Activated CD4-positive, alpha-beta T cell treated with anti-CD3 and anti-CD28 coated beads for 24 hours (primary cell): ENCODE measurements at regions not wholly inside any gene's neighbourhood (a gene's known extent, or its start where the extent isn't known, plus 50 kb on each side); places are given as distances from the start of the nearest gene placed in this dataset.

Source experiments
- DNase-seq, 2 donors: peaks; one replicate each; pipeline ENCODE4 v3.0.0-alpha.2; 2020; ENCODE audit warnings: low read depth in 2 of 2

DNA sequence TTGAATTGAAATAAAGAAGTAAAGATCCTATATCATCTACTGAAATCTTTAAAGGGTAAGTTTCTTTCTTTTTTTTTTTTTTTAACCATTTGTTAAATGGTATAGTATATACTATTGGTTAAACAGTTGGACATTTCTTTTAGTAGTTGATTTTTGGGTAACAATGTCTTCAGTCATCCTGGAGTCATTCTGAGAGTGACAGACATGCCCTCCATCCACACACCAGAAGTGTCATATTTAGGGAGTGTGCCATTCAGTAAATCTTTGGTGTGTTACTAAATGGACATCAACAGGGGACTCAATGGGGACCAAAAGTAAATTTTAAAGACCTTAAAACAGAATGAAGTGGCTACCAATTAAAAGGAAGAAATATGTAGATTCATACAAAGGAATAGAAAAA is 50.8 kb upstream of the SLC39A10 start:
- no peak for DNase-seq

DNA sequence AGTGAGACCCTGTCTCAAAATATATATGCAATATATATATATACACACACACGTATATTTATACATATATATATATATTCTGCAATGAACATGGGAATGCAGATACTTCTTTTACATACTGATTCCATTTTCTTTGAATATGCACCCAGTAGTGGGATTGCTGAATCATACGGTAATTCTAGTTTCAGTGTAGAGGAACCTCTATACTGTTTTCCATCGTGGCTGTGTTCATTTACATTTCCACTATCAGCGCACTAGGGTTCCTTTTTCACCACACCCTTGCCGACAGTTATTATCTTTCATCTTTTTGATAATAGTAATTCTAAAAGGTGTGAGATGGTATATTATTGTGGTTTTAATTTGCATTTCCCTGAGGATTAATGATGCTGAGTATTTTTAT is 52.3 kb upstream of the SLC39A10 start:
- no peak for DNase-seq

DNA sequence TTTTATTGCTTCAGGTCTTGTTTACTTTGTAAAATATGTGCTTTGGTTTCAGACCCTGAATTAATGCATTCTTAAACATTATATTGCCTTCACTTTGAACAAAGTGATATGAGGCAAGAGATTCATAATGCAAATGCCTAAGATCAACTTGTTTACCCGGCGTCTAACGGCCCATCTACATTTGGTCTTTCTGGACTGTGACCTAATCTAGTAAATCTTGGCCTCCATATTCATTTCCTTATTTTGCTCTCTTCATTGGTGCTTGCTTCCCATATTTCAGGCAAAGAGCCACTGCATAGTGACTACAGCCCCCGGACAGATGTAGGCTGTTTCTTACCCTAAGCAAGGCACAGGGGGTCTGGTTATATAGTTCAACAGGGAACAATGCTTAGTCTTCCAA is 53.0 kb upstream of the SLC39A10 start:
- no peak for DNase-seq

DNA sequence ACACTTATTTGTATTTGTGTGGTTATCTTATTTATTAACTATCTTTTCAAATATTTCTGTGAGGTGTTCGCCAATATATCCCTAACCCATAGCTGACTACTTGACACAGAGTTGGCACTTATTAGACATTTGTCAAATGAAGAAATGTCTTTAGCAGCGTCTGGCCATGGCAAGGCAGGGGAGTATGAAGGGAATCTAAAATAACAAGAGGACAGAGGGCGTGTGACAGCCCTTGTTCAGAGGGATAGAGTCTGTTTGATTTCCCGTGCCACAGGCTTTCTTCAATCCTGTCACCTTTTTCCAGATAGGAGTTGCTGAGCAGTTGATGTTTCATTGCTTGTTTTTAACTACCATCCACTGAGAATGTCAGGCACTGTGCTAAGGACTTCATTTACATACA is 53.6 kb upstream of the SLC39A10 start:
- no peak for DNase-seq

DNA sequence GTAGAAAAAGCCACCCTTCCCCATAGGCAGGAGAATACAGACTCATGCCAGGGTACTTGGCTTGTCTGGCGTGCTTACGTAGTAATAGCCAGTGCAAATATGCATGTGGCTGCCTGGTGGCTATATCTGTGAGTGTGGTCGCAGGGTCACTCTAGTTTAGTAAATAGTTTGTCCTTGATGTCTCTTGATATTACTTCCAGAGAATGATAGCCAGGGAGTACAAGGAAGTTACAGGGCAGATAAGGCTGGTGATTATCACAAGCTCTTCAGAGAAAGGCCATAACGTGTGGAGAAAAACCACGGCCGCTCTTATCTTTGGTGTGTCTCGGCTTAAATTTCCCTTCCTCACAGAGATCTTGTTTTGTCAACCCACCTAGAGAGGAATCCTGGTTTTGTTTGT is 54.3 kb upstream of the SLC39A10 start:
- no peak for DNase-seq

DNA sequence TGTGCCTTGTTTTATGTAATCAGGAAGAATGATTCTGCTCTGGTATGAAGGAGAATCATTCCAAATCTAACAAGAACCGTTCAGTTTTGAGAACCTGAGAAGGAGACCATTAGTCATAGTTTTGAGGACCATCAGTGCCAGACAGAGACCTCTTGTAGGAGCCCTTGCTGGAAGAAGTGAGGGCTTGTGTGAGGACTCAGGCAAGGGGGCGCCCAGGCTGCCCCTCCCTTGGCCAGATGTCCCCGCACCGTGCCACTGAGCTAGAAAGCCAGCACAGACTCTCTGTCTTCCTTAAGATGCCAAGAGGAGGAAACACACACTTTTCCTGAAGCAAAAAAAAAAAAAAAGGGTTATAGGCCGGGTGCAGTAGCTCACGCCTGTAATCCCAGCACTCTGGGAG is 55.7 kb upstream of the SLC39A10 start:
- no peak for DNase-seq

DNA sequence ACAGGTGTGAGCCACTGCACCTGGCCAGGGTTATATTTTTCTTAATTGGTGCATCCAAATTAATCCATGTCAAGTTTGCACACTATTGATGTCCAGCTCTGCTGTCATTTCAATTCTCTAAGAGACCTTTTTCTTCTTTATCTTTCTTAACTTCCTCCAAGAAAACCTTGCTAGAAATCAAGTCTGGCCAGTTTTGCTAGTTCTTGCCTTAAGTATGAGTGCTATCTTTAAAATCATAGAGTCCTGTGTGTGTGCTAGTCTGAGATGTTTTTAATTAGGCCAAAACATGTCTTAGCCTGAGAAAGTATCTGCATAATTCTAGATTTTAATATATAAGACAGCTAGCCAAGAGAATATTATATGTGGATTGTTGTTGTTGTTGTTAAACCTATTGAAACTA is 56.2 kb upstream of the SLC39A10 start:
- no peak for DNase-seq

DNA sequence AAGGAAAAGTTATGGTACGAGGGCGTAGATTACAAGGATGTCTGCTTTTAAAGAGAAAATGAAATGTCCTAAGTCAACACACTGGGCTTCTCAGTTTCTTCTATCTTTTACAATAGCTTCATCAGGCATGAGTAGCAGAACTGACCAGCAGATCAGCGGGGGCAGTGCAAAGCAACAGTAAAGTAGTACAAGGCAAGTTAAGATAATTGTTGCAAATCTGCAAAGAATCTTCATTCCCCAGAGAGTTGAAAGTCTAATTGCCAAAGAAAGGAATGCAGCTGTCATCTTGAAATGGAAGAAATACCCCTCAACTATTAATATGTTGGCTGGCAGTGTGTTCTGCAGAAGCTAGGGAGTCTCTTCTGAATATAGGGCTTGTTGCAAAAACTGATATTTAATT is 60.2 kb upstream of the SLC39A10 start:
- no peak for DNase-seq

DNA sequence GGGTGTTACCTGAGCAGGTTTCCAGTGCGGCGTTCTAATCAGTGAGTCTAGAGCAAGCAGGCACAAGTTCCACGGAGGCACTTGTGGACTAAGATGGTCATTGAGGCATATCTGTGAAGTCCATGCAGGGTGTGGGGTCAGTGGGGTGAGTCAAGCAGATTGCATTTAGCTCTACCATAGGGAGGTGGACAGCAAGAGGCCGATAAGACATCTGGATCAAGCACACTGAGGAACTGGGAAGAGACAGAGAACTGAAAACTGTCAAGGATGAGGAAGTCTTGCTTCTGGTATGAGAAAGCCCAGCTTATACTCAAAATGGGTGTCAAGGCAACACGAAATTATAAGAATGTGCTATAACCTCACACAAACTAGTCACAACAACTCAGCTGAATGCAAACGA is 61.2 kb upstream of the SLC39A10 start:
- no peak for DNase-seq

DNA sequence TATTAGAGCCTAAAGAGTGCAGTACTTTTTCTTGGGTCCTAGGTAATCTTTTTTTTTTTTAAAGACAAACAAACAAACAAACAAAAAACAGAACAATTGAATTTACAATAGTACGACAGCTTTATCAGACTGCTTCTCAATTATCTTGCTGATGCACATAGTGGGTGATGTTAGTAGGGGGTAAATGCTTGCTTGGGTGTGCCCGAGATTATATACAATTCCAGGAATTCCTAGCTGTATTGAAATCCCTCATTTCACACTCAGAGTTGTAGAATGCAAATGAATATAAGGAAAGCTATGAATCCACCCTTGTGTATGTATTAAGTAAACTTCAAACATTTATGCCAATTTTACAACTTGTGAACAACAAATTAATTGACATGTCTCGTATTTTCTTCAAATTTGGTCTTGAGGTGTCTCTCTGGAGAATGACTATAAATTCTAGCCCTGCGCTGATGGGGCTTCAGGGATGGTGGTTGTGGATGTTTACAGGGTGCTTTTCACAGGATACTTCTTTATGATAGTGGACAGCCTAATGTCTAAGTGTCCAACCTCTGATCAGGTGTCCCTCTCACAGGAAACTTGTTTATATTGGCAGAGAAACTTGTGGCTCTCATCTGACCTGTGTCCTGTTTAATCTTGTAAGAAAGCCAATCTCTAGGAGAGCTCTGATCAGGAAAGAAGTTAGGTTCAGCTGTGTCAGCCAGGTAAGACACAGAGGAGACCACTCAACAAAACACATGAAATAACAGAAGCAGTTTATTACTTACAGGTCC is 61.9 kb upstream of the SLC39A10 start:
- DNase-seq: no peak

DNA sequence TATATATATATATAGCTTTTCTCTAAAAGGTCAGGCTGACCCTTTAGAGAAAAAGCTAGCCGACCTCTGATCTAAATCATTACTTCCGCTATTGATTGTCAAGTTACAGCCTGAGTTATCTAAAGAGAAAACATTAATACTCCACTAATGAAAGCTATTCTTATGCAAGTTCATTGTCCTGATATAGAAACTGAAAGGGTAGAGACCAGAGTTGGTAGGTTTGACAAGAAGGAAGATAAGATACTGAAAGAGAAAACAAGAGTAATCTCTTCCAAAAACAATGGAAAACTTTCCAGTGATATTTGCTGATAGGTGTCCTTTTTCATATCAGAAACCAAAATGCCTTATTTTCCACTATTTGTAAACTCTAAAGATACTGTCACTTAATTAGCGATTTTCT is 62.8 kb upstream of the SLC39A10 start:
- no peak for DNase-seq

DNA sequence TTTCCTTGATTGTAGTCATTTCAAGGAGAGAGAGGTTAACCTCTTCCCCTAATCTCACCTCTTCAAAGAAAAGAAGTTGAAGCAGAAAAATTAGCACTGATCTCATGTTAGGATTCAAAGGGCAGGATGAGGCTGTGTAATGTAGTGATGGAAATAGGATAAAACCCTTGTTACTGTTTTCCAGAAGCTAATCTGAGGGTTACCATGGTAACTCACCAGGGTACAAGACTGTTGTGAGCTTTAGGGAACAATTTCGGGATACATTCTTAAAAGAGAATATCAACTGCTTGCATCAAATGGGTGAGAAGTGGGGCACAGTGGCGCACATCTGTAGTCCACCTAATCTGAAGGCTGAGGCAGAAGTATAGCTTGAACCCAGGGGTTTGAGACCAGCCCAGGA is 64.9 kb upstream of the SLC39A10 start:
- DNase-seq: no peak

DNA sequence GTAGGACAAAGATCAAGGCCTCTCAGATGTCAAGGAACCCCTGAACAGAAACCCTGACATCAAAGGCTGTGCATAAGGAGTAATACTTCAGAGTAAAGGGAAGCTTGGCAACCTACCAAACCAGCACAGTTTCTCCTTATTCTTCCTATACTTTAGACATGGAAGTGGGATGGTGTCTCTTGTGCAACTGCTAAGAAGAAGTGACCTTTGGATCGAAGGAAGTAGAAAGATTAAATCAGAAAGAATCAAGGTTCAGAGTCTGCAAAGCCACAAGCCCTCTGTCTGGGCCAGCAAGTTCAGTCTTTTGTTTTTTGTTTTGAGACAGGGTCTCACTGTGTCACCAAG is 66.2 kb upstream of the SLC39A10 start:
- DNase-seq: no peak

DNA sequence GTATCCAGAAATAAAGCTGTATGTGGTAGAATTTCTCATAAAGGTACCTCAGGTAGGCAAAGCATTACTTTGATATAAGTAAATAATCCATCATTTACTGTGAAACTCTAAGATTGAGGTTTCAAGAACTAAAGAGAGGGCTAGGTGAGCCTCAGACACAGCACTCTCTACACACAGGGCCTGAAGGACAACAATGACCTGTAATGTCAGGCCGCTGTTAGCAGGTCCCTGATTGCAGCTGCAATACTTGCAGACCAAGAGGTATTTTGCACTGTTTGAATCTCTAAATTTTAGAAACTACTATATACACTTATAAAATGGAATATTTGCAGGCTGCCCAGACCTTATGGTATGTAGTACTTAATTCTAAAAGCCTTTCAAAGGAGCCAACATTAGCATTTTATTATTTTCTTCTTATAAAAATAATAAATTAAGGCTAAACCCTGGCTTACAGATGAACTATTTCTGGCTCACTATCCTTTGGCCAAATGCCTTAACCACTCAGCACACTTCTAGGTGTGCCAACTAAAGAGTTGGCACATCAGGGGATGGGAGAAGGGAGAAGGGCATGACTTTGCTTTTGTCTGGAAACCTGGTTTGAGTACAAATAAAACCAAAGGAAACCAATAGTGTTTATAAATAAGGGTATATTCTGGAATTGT is 66.7 kb upstream of the SLC39A10 start:
- no peak for DNase-seq

DNA sequence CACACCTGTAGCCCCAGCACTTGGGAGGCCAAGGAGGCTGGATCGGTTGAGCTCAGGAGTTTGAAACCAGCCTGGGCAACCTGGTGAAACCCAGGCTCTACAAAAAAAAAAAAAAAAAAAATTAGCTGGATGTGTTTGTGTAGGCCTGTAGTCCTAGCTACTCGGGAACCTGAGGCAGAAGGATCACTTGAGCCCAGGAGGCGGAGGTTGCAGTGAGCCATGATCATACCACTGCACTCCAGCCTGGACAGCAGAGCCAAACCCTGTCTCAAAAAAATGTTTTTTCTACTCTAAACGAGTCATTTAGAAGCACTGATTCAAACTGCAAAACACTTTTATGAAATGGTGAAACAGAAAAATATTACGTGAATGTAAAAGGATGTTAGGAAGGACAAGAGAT is 69.1 kb upstream of the SLC39A10 start:
- no peak for DNase-seq

DNA sequence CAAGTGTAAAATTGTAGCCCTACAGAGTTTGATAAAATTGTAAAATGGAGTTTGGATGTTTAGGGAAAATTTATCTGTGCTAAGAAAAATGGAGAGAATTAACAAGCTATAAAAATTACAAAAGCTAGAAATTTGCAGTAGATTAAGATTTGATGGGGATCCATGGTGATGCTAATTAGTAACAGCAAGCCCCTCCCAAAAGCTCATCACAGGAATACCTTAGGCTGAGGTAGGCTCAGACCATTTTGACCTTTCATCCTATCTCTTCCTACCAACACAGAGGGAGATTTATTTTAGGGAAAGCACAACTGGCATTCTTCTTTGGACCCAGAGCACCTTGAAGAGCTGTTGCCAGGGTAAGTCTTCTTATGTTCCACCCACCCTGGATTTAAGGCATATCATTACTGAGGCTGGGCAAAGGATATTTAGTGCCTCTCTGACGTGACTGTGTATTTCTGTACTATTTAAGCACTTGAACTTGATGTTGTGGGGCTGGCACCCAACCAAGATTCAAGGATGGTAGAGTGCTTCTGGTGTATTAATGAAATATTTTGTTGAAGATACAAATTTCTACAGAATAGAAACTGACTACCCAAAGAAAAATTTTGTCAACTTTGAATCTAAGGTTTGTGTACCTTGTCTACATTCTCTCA is 70.8 kb upstream of the SLC39A10 start:
- no peak for DNase-seq

DNA sequence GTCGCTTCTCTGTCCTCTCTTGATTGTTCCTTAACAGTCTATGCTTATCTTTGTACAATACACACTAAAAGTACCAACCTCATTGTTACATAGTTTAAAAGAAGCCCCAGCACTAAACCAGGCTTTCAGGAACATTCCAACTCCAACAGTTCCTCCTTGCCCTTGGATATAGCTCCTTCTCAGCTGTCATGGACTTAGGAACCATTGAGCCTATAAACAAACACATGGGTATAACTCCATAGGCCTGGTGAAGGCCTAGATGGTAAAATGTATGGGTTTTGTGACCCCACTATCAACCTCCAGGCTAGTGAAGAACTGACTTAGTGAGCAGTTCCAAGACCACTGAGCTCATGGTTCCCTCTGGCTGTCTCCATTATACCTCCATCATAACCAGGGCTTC is 74.8 kb upstream of the SLC39A10 start:
- DNase-seq: no peak

DNA sequence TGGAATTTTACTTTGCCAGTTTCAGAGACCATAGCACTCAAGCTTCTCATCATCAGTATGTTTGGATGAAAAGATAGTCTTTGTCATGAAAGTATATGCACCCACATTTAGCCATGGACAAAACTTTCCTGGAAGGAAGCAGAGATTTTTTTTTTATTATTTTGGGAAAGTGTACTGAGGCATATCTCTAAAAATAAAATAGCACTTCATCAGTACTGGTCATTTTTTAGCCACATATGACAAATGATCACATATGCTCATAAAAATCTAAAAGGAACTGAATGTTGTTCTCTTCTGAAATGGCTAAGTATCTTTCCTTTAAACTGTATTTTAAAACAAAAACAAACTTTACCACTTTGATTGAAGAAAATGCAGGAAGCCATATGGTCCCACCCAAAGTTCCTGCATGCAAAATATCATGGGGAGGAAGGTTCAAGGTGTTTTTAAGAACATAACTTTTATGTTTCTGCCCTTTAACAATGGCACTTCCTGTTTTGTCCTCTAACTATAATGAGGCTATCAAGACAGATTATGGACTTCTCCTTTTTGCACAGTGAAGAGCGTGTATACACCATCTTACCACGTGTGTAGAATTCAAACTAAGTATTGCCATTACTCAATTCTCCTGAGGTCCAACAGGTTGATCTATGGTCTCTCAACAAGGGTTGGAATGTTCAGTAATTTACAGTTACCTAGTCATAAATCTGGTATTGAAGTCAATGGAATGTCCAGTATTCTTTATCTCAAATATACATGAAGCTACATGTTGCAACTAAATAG is 77.1 kb upstream of the SLC39A10 start:
- no peak for DNase-seq

DNA sequence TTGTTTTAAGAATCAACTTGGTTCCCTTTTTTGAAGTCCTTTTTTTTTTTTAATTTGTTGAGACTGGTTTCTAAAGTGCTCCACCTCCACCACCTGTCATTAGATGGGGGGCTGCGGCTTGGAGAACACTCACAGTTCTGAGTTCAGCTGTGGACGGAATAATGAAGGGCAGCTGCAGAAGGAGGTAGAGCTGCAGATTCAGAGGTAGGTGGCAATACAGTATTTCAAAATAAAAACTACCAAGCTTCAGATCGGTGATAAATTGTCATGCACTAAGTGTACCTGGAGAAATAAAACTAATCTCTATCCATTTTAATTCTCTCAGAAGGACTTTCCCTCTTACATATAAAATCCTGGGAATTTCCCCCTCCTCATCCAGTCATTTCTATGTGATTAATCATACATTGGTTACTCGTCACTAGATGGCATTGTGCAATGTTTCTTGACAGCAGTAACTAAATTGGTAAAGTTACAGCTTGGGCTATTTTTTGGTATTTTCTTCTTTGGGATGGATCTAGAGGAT is 81.1 kb upstream of the SLC39A10 start:
- DNase-seq: no peak

DNA sequence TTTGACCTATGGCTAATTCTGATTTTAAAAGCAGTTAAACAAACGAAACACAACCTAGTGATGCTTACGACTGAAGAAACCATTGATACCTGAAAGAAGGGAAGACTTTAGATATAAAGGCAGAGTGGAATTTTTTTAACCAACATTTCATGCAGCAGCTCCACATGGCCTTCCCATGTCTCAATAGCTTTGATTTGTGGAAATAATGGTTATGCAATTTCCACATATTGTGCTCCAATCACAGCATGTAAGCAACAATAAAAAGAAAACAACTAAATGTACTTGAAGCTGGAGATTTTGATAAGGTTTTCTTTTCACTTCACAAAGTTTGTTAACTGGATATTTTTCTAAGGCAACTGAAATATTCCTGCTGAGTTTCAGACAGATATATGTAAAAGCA is 82.0 kb upstream of the SLC39A10 start:
- no peak for DNase-seq

DNA sequence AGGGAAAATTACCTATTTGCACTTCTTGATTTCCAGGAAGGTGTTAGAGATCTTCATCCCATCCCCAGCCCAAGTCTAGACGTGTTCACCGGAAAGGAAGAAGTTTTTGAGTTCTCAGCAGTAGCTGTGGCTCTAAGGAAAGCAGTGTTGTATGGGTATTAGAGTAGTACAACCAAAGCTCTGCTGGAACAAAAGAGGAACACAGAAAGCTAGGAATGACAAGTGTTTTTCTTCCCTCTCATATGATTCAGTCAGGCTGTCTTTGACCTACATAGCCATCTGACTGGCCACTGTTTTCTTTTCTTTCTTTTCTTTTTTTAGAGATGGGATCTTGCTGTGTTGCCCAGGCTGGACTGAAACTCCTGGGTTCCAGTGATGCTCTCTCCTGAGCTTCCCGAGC is 82.7 kb upstream of the SLC39A10 start:
- no peak for DNase-seq
